ENCODE measurements at regions not wholly inside any gene's neighbourhood (a gene's known extent, or its start where the extent isn't known, plus 50 kb on each side); places are given as distances from the start of the nearest gene placed in this dataset.
A peak's percentile ranks its signal among the peaks of the same experiment; 100 is the strongest.

DNA sequence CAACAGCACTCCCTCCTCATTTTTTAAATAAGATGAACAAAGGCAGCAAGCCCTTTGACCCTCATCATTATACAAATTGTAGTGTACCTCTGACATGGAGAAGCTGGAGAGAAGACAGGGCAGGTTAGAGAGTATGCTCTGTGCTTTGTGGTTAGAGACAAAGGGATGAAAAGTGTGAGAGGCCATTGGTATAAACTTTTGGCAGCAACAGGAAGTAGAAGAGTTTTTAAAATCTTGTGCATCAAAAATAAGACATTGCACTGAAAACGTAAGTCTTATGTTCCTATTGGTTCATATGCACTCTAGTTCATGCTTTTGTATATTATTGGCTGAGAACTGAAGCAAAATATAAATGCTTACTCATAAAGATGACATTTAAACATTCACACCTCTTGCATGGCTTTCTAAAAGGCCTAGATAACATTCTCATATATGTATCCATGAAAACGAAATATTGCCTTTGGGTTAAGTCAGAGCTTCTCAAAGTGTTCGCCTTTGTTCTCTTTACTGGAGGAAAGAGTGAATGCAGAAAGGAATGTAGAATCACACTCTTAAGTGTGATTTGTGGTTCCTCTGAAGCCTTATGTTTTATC, 158.0 kb downstream of the PALM2AKAP2 start:
- no peak for DNase-seq (ENCODE audit: low read depth in 3 of 3, low spot score in 2 of 3)

DNA sequence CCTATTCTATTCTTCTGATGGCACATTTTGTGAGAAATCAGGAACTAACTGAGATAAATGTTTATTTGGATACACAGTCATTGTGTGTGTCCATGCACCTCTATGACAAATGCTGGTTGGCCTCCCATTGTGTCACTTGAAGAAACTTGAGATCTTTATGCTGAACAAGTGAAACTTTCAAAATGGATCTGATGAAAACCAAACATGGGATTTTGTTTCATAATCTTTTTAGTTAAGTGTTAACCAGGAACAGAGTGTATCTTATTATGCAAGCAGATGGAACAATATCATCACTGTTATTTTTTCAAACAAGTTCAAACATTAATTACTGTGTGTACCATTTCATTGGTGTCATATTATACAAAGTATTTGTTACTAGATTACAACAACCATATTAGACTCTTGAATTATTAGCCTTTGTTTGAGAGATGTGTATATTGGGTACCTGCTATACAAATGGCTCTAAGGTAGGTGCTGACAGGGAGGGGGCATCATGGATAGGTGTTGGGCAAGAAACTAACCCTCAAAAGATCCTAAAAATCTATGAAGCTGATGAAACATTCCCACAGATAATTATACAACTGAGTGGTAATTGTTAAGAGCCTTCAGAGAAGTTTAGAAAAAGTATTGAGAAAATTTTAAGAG, 159.8 kb downstream of the PALM2AKAP2 start:
- DNase-seq (ENCODE audit: low read depth in 3 of 3, low spot score in 2 of 3), result no peak

DNA sequence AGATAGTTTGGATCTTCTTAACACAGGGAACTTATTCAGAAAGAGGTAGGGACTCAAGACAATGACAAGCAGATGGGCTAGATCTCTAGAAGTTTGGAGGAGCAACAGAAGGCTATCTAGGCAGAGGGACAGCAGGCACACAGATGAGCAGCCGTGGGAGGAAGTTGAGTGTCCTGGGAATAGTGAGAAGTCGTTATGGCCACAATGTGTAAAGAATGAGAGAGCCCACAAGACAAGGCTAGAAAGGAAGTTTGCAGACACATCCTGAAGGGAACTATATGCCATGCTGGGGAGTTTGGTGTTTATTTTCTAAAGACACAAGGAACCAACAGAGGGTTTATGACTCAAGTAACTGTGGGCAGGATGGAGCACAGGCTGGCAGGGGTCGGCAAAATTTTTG, 160.6 kb downstream of the PALM2AKAP2 start:
- no peak for DNase-seq (ENCODE audit: low read depth in 3 of 3, low spot score in 2 of 3)

DNA sequence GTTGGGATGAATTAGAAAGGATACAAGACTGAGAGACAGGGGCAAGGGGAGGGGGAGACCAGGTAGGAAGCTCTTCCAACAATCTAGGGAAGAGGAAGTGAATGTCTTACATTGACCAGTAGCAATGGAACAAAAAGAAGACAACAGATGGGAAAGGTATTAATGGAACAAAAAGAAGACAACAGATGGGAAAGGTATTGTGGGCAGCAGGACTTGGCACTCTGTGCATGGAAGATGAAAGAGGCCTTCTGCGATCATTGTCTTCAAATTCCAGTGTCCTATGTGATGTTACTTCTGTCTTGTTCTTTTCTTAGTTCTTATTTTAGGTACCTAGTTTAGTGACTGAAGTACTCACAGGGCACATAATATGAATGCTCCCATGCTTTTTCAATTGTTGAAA, 161.8 kb downstream of the PALM2AKAP2 start:
- no peak for DNase-seq (ENCODE audit: low read depth in 3 of 3, low spot score in 2 of 3)

DNA sequence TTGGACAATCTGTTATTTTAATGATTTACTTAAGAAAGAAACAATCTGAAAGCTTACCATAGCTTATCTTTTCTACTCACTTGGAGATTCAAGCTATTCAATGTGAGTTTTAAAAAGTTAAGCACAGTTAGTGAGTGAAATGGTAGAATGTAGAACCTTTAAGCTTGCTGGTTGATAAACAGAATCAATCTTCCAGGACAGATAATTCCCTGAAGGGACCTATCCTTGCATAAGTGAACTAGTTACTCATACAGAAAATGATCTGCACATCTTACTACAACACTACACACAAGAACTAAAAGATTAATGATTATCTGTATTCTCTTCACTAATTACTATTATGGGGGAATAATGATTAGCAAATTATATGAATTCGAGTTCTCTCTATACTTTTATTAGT, 165.6 kb downstream of the PALM2AKAP2 start:
- no peak for DNase-seq (ENCODE audit: low read depth in 3 of 3, low spot score in 2 of 3)

DNA sequence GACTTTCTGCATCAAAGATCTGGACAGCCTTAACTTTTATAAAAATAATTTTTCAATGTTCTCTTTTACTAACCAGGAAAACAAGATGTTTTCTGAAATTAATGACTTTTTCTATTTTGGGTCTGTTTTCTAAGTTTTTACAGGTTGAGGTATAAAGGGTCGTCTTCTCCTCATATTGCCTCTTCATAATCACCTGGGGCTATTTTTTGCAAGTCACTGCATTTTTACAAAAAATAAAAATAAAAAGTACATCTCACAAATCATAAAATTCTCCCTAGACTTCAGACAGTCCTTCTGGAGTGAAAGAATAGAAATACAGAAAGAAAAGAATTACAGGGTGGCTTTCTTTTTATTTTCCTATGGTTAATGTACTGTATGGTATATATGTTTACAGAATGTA, 168.5 kb downstream of the PALM2AKAP2 start:
- no peak for DNase-seq (ENCODE audit: low read depth in 3 of 3, low spot score in 2 of 3)

DNA sequence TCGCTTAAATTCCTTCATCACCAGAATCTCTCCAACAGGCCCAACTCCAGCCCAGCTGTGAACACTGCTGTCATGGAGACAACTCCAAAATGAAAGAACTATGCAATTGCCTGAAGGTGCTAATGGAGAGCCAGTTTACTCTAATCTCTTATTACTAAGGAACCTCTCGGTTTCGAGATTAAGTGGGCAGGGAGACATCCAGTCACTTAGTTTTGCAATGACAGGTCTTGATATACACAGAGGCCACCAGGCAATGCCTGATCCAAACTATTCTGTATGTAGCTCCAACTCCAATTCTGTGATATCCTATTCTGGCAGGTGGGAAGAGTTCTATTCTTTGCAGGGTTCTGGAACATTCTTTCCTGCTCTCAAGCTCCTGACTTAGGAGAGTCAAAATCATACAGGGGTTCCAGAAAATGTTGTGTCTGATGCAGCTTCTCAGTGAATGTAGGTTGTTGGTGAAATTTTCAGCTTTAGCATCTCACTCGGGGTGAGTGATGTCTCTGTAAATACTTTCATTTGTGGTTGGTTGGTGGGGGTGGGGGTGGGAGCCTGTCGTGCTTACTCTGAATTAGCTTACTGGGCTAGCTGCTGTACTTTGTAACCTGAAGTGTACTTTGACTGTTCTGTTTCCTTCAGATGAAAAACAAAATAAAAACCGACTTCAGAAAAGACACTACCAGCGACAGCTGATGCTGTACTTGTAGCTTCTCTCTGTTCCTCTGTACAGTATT, 170.9 kb downstream of the PALM2AKAP2 start:
- DNase-seq (ENCODE audit: low read depth in 3 of 3, low spot score in 2 of 3), result no peak

DNA sequence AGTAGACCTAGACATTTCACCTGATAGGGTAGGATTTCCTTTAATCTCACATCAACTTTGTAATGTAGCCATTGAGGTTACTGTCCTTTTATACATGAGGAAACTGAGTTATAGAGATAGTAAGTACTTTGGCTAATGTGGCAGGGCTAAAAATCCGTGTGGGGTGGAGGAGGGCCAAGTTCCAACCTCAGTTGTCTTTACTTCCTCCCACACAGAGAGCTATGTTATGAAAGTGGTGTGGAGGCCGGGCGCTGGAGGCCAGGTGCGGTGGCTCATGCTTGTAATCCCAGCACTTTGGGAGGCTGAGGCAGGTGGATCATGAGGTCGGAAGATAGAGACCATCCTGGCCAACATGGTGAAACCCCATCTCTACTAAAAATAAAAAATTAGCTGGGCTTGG, 173.3 kb downstream of the PALM2AKAP2 start:
- no peak for DNase-seq (ENCODE audit: low read depth in 3 of 3, low spot score in 2 of 3)

DNA sequence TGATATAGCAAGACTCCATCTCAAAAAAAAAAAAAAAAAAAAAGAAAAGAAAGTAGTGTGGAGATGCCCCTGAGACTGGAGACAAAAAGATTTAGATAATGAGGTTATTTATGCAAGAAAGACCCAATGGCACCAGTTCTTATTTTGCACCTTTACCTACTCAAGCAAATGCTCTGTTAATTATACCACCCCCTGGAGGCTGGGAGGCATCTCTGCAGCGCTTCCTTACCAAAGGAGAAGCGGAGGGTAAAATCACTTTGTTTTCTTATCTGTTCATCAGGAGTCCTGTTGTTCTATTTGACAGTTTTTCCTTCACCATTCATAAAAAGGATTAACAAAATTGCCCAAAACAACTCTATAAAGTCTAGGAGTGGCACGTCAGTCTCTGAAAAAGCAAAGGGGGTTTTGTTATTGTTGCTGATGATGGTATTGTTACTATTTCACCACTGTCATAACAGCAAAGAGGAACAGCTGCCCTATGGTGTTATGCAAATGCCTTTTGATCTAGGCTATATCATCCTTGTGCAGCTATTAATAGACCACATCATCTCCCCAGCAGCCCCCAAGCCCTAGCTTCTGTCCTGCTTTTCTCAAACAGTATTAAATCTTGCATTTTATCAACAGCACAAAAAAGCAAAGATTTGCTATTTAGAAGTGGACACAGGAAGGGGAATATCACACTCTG, 174.0 kb downstream of the PALM2AKAP2 start:
- DNase-seq (ENCODE audit: low read depth in 3 of 3, low spot score in 2 of 3), result no peak

DNA sequence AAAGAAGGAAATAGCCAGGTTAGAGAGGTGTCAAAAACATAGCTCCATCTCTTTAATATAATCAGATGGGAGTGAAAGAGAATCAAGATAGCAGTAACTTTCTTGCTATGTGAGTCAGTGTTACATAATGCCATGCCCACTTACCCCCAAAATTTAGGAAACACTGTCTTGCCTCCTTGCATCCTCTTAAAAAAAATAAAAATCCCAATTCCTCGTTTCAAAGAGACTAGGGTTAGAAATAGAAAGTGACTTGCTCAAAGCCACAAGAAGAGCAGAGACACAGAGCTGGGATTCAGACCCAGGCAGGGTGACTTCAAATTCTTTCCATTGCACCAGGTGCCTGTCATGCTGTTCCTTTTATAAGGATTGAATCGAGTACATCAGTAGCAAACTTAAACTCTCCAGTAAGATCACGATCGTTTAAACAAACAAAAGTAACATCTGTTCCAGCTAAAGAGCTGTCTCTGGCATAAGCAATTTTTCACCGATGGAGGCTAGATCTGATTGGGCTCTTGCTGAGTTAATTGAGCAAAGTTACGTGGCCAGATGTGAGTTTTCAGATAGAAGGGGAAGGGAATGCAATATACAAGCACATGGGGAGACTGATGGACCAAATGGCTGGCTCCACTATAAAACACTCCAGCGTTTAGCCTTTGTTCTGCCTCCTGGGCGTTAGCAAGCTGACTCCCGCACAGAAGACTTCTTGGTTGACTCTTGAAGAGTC, 176.9 kb downstream of the PALM2AKAP2 start:
- DNase-seq (ENCODE audit: low read depth in 3 of 3, low spot score in 2 of 3), result peak; percentile 29 to 49 (median 31)

DNA sequence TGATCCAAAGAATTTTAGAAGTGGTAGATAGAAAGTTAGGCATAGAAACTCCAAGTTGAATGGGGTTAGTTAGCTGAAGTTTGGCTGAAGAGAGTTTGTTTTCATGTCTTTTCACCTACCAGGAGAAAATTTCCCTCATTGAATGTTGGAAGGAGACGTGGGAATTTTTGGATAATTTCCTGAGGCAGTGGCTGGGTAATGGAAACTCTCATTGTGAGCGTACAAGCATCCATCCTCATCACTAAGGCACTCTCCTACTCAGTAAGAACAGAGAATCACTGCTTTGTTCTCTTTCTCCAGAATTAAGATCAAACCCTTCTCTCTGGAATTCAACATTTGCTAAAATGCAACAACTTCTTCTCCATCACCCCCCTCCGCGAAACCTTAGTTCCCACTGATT, 179.7 kb downstream of the PALM2AKAP2 start:
- DNase-seq (ENCODE audit: low read depth in 3 of 3, low spot score in 2 of 3), result no peak

DNA sequence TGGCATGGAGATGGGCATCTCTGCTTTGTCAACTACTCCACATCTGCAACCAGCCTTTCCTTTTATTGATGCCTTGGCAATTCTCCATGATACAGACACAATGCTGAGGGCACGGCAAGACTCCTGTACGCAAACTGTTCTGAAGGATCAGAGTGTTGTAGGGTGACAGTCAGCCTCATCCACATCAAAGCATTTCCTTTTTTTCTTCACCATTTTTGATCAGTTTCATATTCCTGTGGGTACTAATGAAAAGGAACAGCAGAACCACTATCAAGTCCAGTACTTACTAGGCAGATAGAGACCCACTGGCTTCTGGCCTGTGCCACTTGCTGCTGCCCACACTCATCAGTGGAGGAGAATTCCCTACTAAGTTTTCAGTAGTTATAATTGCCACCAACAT, 181.6 kb downstream of the PALM2AKAP2 start:
- no peak for DNase-seq (ENCODE audit: low read depth in 3 of 3, low spot score in 2 of 3)

DNA sequence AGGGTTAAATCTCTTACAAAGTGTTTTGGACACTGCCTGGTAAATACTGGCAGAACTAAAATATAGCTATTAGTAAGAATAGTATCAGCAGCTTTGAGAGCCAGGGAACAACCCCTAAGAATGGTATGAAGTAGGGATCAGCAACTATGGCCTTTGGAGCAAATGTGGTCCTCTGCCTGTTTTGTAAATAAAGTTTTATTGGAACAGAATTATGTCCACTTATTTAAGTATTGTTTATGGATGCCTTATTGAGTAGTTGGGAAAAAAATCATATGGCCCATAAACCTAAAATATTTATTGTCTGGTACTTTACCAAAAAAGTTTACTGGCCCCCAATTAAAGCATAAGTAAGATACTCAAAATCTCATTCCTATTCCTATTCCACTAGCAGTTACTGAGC, 182.2 kb downstream of the PALM2AKAP2 start:
- DNase-seq (ENCODE audit: low read depth in 3 of 3, low spot score in 2 of 3), result no peak

DNA sequence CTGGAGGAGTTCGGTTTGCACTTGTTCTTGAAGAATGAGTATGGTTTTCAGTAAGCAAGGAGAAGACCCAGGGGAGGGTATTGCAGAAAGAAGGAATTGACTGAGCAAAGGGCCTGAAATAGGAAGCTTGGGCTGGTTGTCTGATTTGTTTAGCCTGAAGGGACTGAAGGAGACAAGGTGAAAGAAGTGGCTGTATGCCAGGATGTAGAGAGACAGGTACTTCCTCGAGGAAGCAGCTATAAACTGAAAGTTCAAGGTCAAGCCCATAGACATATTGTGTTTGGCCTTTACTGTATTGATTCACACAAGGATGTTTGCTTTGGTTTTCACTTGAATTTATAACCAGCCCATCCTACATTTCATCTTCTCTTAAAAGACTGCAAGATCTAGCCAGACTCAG, 183.1 kb downstream of the PALM2AKAP2 start:
- DNase-seq (ENCODE audit: low read depth in 3 of 3, low spot score in 2 of 3), result no peak

DNA sequence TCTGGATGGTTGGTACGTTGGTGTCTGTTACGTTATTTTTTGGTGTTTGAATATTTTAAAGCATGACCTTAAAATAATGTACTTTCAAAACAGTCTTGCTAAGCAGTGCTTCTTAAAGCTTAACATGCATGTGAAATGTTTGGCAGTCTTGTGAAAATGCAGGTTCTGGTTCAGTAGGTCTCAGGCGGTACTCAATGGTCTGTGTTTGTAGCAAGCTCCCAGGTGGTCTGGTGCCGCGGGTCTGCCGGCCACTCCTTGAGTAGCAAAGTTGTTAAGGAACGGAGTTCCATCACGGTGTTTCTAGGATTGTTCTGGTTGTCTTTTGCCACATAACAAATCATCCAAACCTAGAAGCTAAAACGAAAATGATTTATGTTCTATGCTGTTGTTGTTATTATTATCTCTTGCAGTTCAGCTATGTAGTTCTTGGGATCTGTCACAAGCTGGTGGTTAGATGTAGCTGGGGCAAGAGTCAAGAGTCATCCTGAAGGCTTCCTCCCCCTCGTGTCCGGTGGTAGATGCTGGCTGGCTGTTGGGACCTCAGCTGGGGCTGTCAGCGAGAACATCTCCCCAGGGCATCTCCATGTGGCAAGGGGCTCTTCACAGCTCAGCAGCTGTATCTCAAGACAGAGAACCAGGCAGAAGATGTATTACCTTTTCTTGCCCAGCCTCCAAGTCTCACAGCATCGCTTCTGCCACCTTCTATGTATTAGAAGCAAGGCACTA, 186.8 kb downstream of the PALM2AKAP2 start:
- DNase-seq (ENCODE audit: low read depth in 3 of 3, low spot score in 2 of 3), result no peak

DNA sequence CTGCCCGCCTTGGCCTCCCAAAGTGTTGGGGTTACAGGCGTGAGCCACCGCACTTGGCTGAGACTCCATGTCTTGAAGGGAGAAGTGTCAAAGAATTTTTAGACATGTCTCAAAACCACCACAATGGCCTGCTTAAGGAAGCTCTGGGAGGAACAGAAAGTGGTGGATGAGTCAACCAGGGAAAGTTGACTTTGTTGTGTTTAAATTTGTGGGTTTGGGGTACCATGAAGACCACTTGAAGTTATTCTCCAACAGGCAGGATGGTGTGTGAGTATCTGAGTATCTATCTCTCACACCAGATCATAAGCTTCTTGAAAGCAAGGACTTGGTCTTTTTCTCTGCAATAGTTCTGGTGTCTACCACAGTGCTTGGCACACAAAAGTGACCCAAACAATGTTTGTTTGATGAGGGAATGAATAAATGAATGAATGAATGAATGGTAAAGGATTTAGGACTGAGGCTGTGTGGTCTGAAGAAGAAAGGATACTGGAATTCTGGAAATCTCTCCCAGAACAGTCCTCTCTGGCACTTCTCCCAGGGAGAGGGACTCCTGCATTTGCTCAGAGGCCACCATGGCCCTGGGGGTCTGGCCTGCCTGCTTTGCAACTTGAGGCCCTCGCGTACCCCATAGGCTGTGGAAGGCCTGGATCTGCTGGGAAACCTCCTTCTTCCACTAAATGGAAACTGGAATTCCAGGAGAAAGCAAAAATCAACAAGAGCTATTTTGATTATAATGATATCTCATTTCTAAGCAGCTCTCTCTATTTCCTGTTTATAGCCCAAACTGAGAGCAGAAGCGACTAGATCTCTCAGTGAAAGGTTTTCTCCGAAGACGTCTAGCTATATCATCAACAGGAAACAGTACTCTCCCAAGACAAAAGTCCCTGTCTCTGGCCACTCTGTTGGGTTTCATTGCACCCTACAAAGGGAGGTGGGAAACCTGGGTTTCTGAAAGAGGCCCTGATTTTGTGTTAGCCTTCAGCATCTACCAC, 187.9 kb downstream of the PALM2AKAP2 start:
- no peak for DNase-seq (ENCODE audit: low read depth in 3 of 3, low spot score in 2 of 3)

DNA sequence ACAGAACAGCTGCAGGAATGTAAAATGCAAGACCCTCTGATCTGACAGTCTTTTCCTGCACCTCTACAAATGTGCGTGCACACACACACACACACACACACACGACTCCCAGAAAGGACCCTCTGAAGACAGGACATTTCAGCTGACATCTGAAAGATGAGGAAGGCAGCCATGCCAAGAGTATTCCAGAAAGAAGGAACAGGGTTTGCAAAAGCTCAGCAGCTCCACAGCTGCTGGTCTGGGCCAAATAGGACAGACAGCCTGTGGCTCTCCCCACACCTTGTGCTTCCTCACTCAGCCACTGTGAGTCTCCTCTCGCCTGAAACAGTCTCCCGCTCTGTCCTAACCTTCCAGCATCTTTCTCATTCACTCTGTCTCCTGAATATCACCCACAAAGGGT, 189.0 kb downstream of the PALM2AKAP2 start:
- no peak for DNase-seq (ENCODE audit: low read depth in 3 of 3, low spot score in 2 of 3)

DNA sequence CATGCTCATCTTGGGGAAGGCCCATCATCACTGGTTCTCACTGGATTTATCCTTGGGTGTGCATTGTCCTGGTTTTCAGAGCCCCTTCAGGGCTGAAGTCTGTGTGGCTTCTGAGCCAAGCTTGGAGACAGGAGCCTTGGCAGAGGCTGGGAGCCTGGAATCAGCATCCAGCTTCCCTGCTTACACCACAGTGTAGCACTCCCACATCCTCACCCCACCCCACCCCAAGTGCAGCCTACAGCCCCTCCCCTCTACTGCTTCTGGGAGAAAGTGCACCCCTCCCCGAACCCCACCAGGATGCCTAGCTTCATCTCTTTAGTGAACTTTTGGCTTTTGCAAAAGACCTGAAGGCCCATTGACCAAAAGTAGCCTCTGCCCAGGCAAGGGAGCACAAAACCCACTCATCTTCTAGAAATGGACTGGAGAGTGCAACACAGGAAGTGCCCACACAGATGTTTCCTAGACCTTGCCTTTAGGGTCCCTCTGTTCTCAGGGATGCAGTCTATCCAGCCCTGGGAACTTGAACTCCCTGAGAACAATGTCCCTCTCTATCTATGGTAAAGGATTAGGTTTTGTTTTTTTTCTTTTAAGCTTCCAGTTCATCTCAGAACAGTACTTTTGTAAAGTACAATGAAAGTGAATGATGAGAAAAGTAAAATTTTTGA, 189.7 kb downstream of the PALM2AKAP2 start:
- DNase-seq (ENCODE audit: low read depth in 3 of 3, low spot score in 2 of 3), result no peak

DNA sequence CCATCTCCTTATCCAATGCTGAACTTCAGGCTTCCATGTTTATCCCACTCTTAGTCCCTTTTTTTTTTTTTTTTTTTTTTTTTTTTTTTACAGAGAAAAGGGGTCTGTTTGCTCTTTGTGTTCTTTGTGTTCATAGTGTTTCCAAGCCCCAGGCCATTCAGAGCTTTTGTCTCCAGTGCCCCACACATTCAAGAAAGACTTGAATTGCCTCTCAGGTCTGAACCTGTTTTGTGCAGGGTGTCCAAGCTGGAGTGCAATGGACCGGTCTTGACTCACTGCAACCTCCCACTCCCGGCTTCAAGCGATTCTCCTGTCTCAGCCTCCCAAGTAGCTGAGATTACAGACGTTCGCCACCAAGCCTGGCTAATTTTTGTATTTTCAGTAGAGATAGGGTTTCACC, 191.2 kb downstream of the PALM2AKAP2 start:
- DNase-seq (ENCODE audit: low read depth in 3 of 3, low spot score in 2 of 3), result no peak

Measured in right renal cortex interstitium (tissue), 3 donors.